ENCODE measurements at regions not wholly inside any gene's neighbourhood (a gene's known extent, or its start where the extent isn't known, plus 50 kb on each side); places are given as distances from the start of the nearest gene placed in this dataset.

DNA sequence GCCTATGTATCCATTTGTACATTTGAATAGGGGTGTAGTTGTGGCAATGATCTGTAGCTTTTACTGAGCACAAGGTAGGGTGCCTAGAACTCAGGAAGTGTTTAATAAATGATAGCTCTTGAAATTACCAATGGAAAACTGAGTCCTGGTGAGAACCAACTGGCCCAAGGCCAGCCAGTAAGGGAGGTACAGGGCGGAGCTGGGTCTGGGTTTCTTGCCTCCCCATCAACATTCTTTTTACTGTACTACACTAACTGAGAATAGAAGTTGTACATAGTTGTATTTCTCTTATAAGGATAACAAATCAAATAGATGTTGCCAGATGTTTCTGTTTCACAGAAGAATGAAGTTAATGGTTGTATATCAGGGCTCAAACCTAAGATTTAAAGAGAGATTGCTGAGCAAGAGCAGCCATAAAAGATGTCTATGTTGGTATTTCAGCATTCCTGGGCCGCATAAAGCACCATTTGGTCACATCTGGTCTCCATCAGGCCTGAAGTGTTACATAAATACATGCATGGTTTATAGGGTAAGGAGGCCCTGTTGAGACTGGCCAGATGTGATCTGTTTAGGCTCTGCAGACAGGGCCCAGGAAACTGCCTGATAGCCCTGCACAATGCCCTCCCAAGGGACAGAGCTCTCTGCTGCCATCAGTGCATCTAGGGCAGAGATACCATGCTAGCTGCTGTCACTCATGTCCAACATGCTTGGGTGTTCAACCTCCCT, 210.5 kb downstream of the NXNL2 start (continued):
- TF ChIP-seq, protein P1, sequence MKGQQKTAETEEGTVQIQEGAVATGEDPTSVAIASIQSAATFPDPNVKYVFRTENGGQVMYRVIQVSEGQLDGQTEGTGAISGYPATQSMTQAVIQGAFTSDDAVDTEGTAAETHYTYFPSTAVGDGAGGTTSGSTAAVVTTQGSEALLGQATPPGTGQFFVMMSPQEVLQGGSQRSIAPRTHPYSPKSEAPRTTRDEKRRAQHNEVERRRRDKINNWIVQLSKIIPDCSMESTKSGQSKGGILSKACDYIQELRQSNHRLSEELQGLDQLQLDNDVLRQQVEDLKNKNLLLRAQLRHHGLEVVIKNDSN (IDR thresholded peaks at IDR 0.05; ENCODE audit: borderline replicate concordance, low read depth): no peak
- peak; percentile 67; the same call in 1 of the 2 replicates for TF ChIP-seq MXI1 (IDR thresholded peaks at IDR 0.05; ENCODE audit: low read depth, low read length)
- TF ChIP-seq SMC3 (IDR thresholded peaks at IDR 0.05; ENCODE audit: low read depth, low read length): no peak
- peak; percentile 92 for TF ChIP-seq PBX3 (IDR thresholded peaks at IDR 0.05)
- TF ChIP-seq TEAD4 (IDR thresholded peaks at IDR 0.05; ENCODE audit: borderline replicate concordance, insufficient read depth): peak; percentile 89
- TF ChIP-seq, protein P2, sequence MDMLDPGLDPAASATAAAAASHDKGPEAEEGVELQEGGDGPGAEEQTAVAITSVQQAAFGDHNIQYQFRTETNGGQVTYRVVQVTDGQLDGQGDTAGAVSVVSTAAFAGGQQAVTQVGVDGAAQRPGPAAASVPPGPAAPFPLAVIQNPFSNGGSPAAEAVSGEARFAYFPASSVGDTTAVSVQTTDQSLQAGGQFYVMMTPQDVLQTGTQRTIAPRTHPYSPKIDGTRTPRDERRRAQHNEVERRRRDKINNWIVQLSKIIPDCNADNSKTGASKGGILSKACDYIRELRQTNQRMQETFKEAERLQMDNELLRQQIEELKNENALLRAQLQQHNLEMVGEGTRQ (IDR thresholded peaks at IDR 0.05; ENCODE audit: borderline replicate concordance, low read depth, low read length): no peak; the same call in 1 of the 2 replicates
- peak; percentile 23; the same call in 1 of the 2 replicates for TF ChIP-seq NFIC (IDR thresholded peaks at IDR 0.05; ENCODE audit: borderline replicate concordance)
- no peak for TF ChIP-seq NRF1 (IDR thresholded peaks at IDR 0.05; ENCODE audit: low read depth, low read length)

DNA sequence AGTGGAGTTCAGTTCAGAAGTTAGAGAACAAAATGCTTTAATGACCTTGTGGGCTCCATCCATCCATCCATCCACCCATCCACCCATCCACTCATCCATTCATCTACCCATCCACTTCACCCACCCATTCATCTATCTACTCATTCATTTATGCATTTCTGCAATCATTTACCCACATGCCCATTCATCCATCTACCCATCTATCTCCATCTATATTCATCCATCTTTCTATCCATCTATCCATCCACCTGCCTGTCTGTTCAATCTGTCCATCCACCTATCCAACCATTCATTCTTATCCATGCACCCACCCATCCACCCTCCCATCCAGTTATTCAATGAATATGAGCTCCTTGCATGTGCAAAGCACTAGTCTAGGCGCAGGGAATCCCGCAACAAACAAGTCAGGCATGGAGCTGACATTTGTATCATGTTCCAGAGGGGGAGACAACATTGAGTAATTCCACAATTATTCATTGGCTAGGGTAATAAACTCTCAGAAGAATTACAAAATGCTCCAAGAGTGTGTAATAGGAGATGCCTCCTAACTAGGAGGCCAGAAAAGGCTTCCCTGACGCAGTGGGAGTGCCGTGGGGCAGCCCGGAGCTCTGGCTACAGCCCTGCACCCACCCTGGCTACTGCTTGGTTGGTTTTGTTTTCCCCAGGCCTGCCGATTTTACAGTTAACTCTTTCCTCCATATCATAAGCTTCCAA, 211.2 kb downstream of the NXNL2 start:
- Histone ChIP-seq H2AFZ (ENCODE audit: low read depth) (peak overlapping the region; percentile 33; the same call in 1 of the 2 replicates), H3K9me2 (no peaks in the 10 kb centered on the region), H3K27me3 (ENCODE audit: insufficient read depth) (no peaks in the 10 kb centered on the region), H3K79me2 (ENCODE audit: insufficient read depth) (no peaks in the 10 kb centered on the region), H3K36me3 (replicated peaks in 1 of 2; ENCODE audit: control insufficient read depth in 1 of 2, insufficient read depth in 2 of 2, low read length in 1 of 2) (no peaks in the 10 kb centered on the region), H3K27ac (ENCODE audit: low read depth in 2 of 2, low read length in 1 of 2) (peak overlapping the region; percentile 58 to 84; a peak in 3 of 4 replicates), H3K4me2 (peak overlapping the region; percentile 31), H3K9me3 (no peaks in the 10 kb centered on the region), H3F3A (replicated peaks; ENCODE audit: insufficient read depth) (no peaks in the 10 kb centered on the region), H3K4me1 (ENCODE audit: control insufficient read depth in 1 of 2, insufficient read depth in 2 of 2, low read depth in 1 of 2, low read length in 1 of 2) (peaks cover 39 to 49% of the 10 kb centered on the region in 2 experiments), H4K20me1 (ENCODE audit: insufficient read depth) (no peaks in the 10 kb centered on the region), H3K4me3 (ENCODE audit: low read depth in 2 of 2, low read length in 1 of 2) (no peak overlapping the region), H3K9ac (0 out of 2 replicates have a peak overlapping the region, but pooled peaks have one; percentile 19)
- WGBS (ENCODE audit: low lambda C conversion rate): 41% methylated on average over 6 of the region's 6 CpGs
- CTCF ChIA-PET: interaction anchor here (0.8 to 2.0 kb wide), 5 partner anchors 10 to 246 kb away, joined by 3 to 6 read pairs (median 4); partner anchors contain the start of gene S1PR3
- DNase-seq: no peak
- POLR2A ChIA-PET: interaction anchor here (0.6 kb wide), 1 partner anchor 1017 kb away, joined by 3 read pairs; no protein-coding TSS in a partner anchor
- TF ChIP-seq POLR2AphosphoS5 (IDR thresholded peaks at IDR 0.05; ENCODE audit: low read depth, low read length) (no peak), MEF2A (IDR thresholded peaks at IDR 0.05; ENCODE audit: borderline replicate concordance, low read depth) (no peak), FOXJ3 (CRISPR knock-in tag; IDR thresholded peaks at IDR 0.05) (no peak), SMC3 (IDR thresholded peaks at IDR 0.05; ENCODE audit: low read depth, low read length) (no peak), JUND (IDR thresholded peaks at IDR 0.05) (peak; percentile 22; the same call in 1 of the 2 replicates), NFIC (IDR thresholded peaks at IDR 0.05; ENCODE audit: borderline replicate concordance) (peak; percentile 69; the same call in 1 of the 2 replicates), FOXM1 (IDR thresholded peaks at IDR 0.05; ENCODE audit: low read depth) (no peak), ELF1 (IDR thresholded peaks at IDR 0.05) (no peak), MXI1 (IDR thresholded peaks at IDR 0.05; ENCODE audit: low read depth, low read length) (no peak), PBX3 (IDR thresholded peaks at IDR 0.05) (peak; percentile 47), EZH2phosphoT487 (IDR thresholded peaks at IDR 0.05; ENCODE audit: borderline replicate concordance, low read depth) (no peak), TAF1 (IDR thresholded peaks at IDR 0.05; ENCODE audit: borderline replicate concordance, low read depth, low read length) (no peak), CHD2 (IDR thresholded peaks at IDR 0.05; ENCODE audit: low read length, partially characterized antibody) (no peak), RXRA (IDR thresholded peaks at IDR 0.05; ENCODE audit: borderline replicate concordance, low read depth) (no peak)
- TF ChIP-seq, protein P3, sequence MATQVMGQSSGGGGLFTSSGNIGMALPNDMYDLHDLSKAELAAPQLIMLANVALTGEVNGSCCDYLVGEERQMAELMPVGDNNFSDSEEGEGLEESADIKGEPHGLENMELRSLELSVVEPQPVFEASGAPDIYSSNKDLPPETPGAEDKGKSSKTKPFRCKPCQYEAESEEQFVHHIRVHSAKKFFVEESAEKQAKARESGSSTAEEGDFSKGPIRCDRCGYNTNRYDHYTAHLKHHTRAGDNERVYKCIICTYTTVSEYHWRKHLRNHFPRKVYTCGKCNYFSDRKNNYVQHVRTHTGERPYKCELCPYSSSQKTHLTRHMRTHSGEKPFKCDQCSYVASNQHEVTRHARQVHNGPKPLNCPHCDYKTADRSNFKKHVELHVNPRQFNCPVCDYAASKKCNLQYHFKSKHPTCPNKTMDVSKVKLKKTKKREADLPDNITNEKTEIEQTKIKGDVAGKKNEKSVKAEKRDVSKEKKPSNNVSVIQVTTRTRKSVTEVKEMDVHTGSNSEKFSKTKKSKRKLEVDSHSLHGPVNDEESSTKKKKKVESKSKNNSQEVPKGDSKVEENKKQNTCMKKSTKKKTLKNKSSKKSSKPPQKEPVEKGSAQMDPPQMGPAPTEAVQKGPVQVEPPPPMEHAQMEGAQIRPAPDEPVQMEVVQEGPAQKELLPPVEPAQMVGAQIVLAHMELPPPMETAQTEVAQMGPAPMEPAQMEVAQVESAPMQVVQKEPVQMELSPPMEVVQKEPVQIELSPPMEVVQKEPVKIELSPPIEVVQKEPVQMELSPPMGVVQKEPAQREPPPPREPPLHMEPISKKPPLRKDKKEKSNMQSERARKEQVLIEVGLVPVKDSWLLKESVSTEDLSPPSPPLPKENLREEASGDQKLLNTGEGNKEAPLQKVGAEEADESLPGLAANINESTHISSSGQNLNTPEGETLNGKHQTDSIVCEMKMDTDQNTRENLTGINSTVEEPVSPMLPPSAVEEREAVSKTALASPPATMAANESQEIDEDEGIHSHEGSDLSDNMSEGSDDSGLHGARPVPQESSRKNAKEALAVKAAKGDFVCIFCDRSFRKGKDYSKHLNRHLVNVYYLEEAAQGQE (IDR thresholded peaks at IDR 0.05; ENCODE audit: low read depth, low read length): no peak
- TF ChIP-seq, protein P2 (IDR thresholded peaks at IDR 0.05; ENCODE audit: borderline replicate concordance, low read depth, low read length): no peak
